HUDEP-2 (cell line): ENCODE measurements at regions not wholly inside any gene's neighbourhood (a gene's known extent, or its start where the extent isn't known, plus 50 kb on each side); places are given as distances from the start of the nearest gene placed in this dataset.

Experiments used
- DNase-seq, 76 experiments: peaks; one replicate each; lab custom pipeline; 2025; ENCODE audit not compliant: unreplicated experiment in 76 of 76; lab: John Stamatoyannopoulos, UW

GRCh38 chr5:14019768-14020290, 75.3 kb upstream of the DNAH5 start:
- no peak for DNase-seq

GRCh38 chr5:14017904-14018303, 73.4 kb upstream of the DNAH5 start:
- no peak for DNase-seq

- DNase-seq, result no peak
Measured at GRCh38 chr5:14016549-14016948, 72.1 kb upstream of the DNAH5 start.

GRCh38 chr5:14011089-14012020, 66.9 kb upstream of the DNAH5 start:
- DNase-seq, result peak in 65 of 76 experiments; percentile 2 to 77 (median 44)

- DNase-seq, result no peak
Measured at GRCh38 chr5:14009575-14009974, 65.1 kb upstream of the DNAH5 start.

- DNase-seq, result no peak
Measured at GRCh38 chr5:14008819-14009311, 64.4 kb upstream of the DNAH5 start.

- no peak for DNase-seq
Measured at GRCh38 chr5:14006823-14007520, 62.5 kb upstream of the DNAH5 start.

GRCh38 chr5:14004598-14005394, 60.3 kb upstream of the DNAH5 start:
- no peak for DNase-seq

GRCh38 chr5:14003936-14004335, 59.4 kb upstream of the DNAH5 start:
- no peak for DNase-seq

GRCh38 chr5:14003513-14003912, 59.0 kb upstream of the DNAH5 start:
- no peak for DNase-seq

- DNase-seq, result no peak
Measured at GRCh38 chr5:13998254-13998653, 53.8 kb upstream of the DNAH5 start.

GRCh38 chr5:13997514-13997913, 53.0 kb upstream of the DNAH5 start:
- no peak for DNase-seq

- DNase-seq, result no peak
Measured at GRCh38 chr5:13994621-13995253, 50.2 kb upstream of the DNAH5 start.
